ENCODE measurements at regions not wholly inside any gene's neighbourhood (a gene's known extent, or its start where the extent isn't known, plus 50 kb on each side); places are given as distances from the start of the nearest gene placed in this dataset.

GRCh38 chr14:42111355-42111754 lies 504.7 kb downstream of the LRFN5 start:
- TF ChIP-seq POLR2A (IDR thresholded peaks at IDR 0.05), result no peak
- TF ChIP-seq CTCF (IDR thresholded peaks at IDR 0.05), result no peak

All from thyroid gland (tissue), 4 donors.